H9 (cell line): ENCODE measurements at regions not wholly inside any gene's neighbourhood (a gene's known extent, or its start where the extent isn't known, plus 50 kb on each side); places are given as distances from the start of the nearest gene placed in this dataset.

Experiments used
- DNase-seq: peaks from one replicate; pipeline ENCODE4 v3.0.0-alpha.2; 2017
- H2AFZ ChIP-seq: one replicate; pipeline ENCODE4 v1.6.1; 2013; ENCODE audit warnings: mild to moderate bottlenecking, low read length, control low read depth, moderate library complexity
- H2AK5ac ChIP-seq: 2 replicates; pipeline ENCODE4 v1.6.1; 2013; ENCODE audit warnings: low read length, control low read depth, mixed read lengths; ENCODE audit not compliant: insufficient read length
- H2BK120ac ChIP-seq: one replicate; pipeline ENCODE4 v1.6.1; 2013; ENCODE audit warnings: low read depth, mild to moderate bottlenecking, low read length, control low read depth, inconsistent platforms; ENCODE audit not compliant: poor library complexity, severe bottlenecking
- H2BK12ac ChIP-seq: 2 replicates; pipeline ENCODE4 v1.6.1; 2013; ENCODE audit warnings: low read length, control low read depth, mixed read lengths, low read depth; ENCODE audit not compliant: insufficient read length
- H2BK15ac ChIP-seq: 2 replicates; pipeline ENCODE4 v1.6.1; 2013; ENCODE audit warnings: low read depth, low read length, control low read depth
- H2BK20ac ChIP-seq: one replicate; pipeline ENCODE4 v1.6.1; 2013; ENCODE audit warnings: low read depth, mild to moderate bottlenecking, low read length, control low read depth, inconsistent platforms; ENCODE audit not compliant: poor library complexity, severe bottlenecking
- H2BK5ac ChIP-seq: 2 replicates; pipeline ENCODE4 v1.6.1; 2013; ENCODE audit warnings: low read length, control low read depth, mixed read lengths; ENCODE audit not compliant: insufficient read length
- H3K14ac ChIP-seq: 2 replicates; pipeline ENCODE4 v1.6.1; 2013; ENCODE audit warnings: low read length, control low read depth; ENCODE audit not compliant: insufficient read depth
- H3K18ac ChIP-seq: 2 replicates; pipeline ENCODE4 v1.6.1; 2013; ENCODE audit warnings: low read depth, mild to moderate bottlenecking, mixed read lengths, low read length, control low read depth; ENCODE audit not compliant: insufficient read length
- H3K23ac ChIP-seq: 2 replicates; pipeline ENCODE4 v1.6.1; 2013; ENCODE audit warnings: low read length, control low read depth, mixed read lengths, low read depth; ENCODE audit not compliant: insufficient read length
- H3K23me2 ChIP-seq: 2 replicates; pipeline ENCODE4 v1.6.1; 2013; ENCODE audit warnings: low read depth, mild to moderate bottlenecking, mixed read lengths, low read length, control low read depth; ENCODE audit not compliant: insufficient read length, poor library complexity, severe bottlenecking
- H3K27ac ChIP-seq: 2 replicates; pipeline ENCODE4 v1.5.1; 2013; ENCODE audit warnings: low read length, control low read depth, mixed read lengths, low read depth; ENCODE audit not compliant: insufficient read length
- H3K27me3 ChIP-seq: 2 replicates; pipeline ENCODE4 v1.6.1; 2013; ENCODE audit warnings: low read length, control low read depth, inconsistent platforms; ENCODE audit not compliant: insufficient read depth
- H3K4ac ChIP-seq: 2 replicates; pipeline ENCODE4 v1.6.1; 2013; ENCODE audit warnings: low read depth, mild to moderate bottlenecking, control low read depth, inconsistent platforms, low read length, moderate library complexity
- H3K4me1 ChIP-seq: 2 replicates; pipeline ENCODE4 v1.6.1; 2013; ENCODE audit warnings: low read length, control low read depth, inconsistent platforms; ENCODE audit not compliant: insufficient read depth
- H3K4me2 ChIP-seq: 2 replicates; pipeline ENCODE4 v1.6.1; 2013; ENCODE audit warnings: low read length, control low read depth, mixed read lengths; ENCODE audit not compliant: insufficient read length, insufficient read depth
- H3K56ac ChIP-seq: 2 replicates; pipeline ENCODE4 v1.6.1; 2013; ENCODE audit warnings: low read depth, mild to moderate bottlenecking, mixed read lengths, low read length, control low read depth; ENCODE audit not compliant: insufficient read length
- H3K79me1 ChIP-seq: 2 replicates; pipeline ENCODE4 v1.6.1; 2013; ENCODE audit warnings: low read depth, mild to moderate bottlenecking, moderate library complexity, low read length, control low read depth, inconsistent platforms; ENCODE audit not compliant: insufficient read depth, poor library complexity, severe bottlenecking
- H3K79me2 ChIP-seq: 2 replicates; pipeline ENCODE4 v1.6.1; 2013; ENCODE audit warnings: low read length, control low read depth, inconsistent platforms; ENCODE audit not compliant: insufficient read depth
- H3K9ac ChIP-seq: 2 replicates; pipeline ENCODE4 v1.6.1; 2013; ENCODE audit warnings: low read length, control low read depth, mixed read lengths; ENCODE audit not compliant: insufficient read length; ENCODE audit errors: extremely low read depth
- H3K9me3 ChIP-seq: one replicate; pipeline ENCODE4 v1.6.1; 2013; ENCODE audit warnings: low read depth, low read length, inconsistent platforms; ENCODE audit not compliant: control insufficient read depth
- H3T11ph ChIP-seq: one replicate; pipeline ENCODE4 v1.6.1; 2013; ENCODE audit warnings: mild to moderate bottlenecking, low read length, control low read depth, inconsistent platforms
- H4K20me1 ChIP-seq: one replicate; pipeline ENCODE4 v1.6.1; 2013; ENCODE audit not compliant: control insufficient read depth, insufficient read length, insufficient read depth
- H4K5ac ChIP-seq: 2 replicates; pipeline ENCODE4 v1.6.1; 2013; ENCODE audit warnings: low read depth, mild to moderate bottlenecking, mixed read lengths, low read length, control low read depth; ENCODE audit not compliant: insufficient read length
- H4K8ac ChIP-seq: replicated peaks from 2 replicates; pipeline ENCODE4 v1.6.1; 2013; ENCODE audit warnings: low read length, control low read depth, mixed read lengths, low read depth; ENCODE audit not compliant: insufficient read length
- H4K91ac ChIP-seq: 2 replicates; pipeline ENCODE4 v1.6.1; 2013; ENCODE audit warnings: low read depth, mild to moderate bottlenecking, moderate library complexity, mixed read lengths, low read length, control low read depth; ENCODE audit not compliant: insufficient read length
- H3K27ac Mint-ChIP-seq, 3 experiments: 2 replicates in 2 of 3; 3 replicates in 1 of 3; pipeline ENCODE4 v1.8.0; 2020 to 2021; ENCODE audit warnings: mixed read lengths in 3 of 3, mild to moderate bottlenecking in 1 of 3, moderate library complexity in 1 of 3
- H3K27me3 Mint-ChIP-seq: 2 replicates; pipeline ENCODE4 v1.8.0; 2021; ENCODE audit warnings: low read depth, mild to moderate bottlenecking, moderate library complexity, mixed read lengths
- H3K36me3 Mint-ChIP-seq, 3 experiments: 2 replicates in 2 of 3; 3 replicates in 1 of 3; pipeline ENCODE4 v1.8.0; 2020 to 2021; ENCODE audit warnings: low read depth in 3 of 3, mixed read lengths in 3 of 3; ENCODE audit not compliant: insufficient read depth in 1 of 3
- H3K4me1 Mint-ChIP-seq, 2 experiments: 2 replicates each; pipeline ENCODE4 v1.8.0; 2020; ENCODE audit warnings: mixed read lengths in 2 of 2
- H3K4me3 Mint-ChIP-seq, 2 experiments: 2 replicates in 1 of 2; 3 replicates in 1 of 2; pipeline ENCODE4 v1.8.0; 2020 to 2021; ENCODE audit warnings: mild to moderate bottlenecking in 2 of 2, mixed read lengths in 2 of 2, moderate library complexity in 1 of 2
- H3K9me3 Mint-ChIP-seq, 2 experiments: 2 replicates in 1 of 2; 3 replicates in 1 of 2; pipeline ENCODE4 v1.8.0; 2020; ENCODE audit warnings: mild to moderate bottlenecking in 2 of 2, mixed read lengths in 2 of 2, moderate library complexity in 1 of 2
- WGBS: extraction: QIAGEN DNeasy Blood & Tissue Kit; methylation state at CpG from one replicate; pipeline ENCODE4 v1.1.7; 2013; ENCODE audit warnings: missing lambda C conversion rate, low lambda C conversion rate, mixed read lengths; ENCODE audit not compliant: insufficient read length; ENCODE audit errors: extremely low coverage; 5-methylcytosine and 5-hydroxymethylcytosine counted together
- TF ChIP-seq, protein P1 (sequence below): fragments of 200-600 bp; sonication (generic); conservative IDR thresholded peaks from 3 replicates; pipeline ENCODE4 v1.8.0; 2021; ENCODE audit warnings: antibody characterized with exemption, mild to moderate bottlenecking

- Histone ChIP-seq H2BK12ac (no peak overlapping the region), H2AK5ac (no peak overlapping the region), H3K79me1 (no peaks in the 10 kb centered on the region), H3K23me2 (no peaks in the 10 kb centered on the region), H3K18ac (no peak overlapping the region), H3K23ac (no peak overlapping the region), H2BK15ac (no peak overlapping the region), H3K27ac (no peak overlapping the region), H3K27me3 (no peaks in the 10 kb centered on the region), H3K4ac (no peak overlapping the region), H2BK5ac (no peak overlapping the region), H3K9me3 (no peaks in the 10 kb centered on the region), H3K4me1 (peaks cover 4% of the 10 kb centered on the region; the same call in 1 of the 2 replicates), H2AFZ (no peak overlapping the region), H4K5ac (no peak overlapping the region), H3K9ac (no peak overlapping the region), H4K8ac (no peak overlapping the region), H2BK20ac (no peak overlapping the region), H4K20me1 (no peaks in the 10 kb centered on the region), H3K79me2 (no peaks in the 10 kb centered on the region), H3K56ac (no peak overlapping the region), H3K14ac (no peak overlapping the region), H3K4me2 (no peak overlapping the region), H4K91ac (no peak overlapping the region), H2BK120ac (no peak overlapping the region), H3T11ph (no peak overlapping the region)
- Mint-ChIP-seq H3K4me1 (peaks cover 23 to 31% of the 10 kb centered on the region in 2 experiments), H3K27me3 (no peaks in the 10 kb centered on the region), H3K36me3 (no peaks in the 10 kb centered on the region), H3K27ac (no peak overlapping the region), H3K4me3 (no peak overlapping the region), H3K9me3 (no peaks in the 10 kb centered on the region)
- WGBS, result no CpG with 5 or more reads among the region's 10 CpGs
- TF ChIP-seq, protein P1, sequence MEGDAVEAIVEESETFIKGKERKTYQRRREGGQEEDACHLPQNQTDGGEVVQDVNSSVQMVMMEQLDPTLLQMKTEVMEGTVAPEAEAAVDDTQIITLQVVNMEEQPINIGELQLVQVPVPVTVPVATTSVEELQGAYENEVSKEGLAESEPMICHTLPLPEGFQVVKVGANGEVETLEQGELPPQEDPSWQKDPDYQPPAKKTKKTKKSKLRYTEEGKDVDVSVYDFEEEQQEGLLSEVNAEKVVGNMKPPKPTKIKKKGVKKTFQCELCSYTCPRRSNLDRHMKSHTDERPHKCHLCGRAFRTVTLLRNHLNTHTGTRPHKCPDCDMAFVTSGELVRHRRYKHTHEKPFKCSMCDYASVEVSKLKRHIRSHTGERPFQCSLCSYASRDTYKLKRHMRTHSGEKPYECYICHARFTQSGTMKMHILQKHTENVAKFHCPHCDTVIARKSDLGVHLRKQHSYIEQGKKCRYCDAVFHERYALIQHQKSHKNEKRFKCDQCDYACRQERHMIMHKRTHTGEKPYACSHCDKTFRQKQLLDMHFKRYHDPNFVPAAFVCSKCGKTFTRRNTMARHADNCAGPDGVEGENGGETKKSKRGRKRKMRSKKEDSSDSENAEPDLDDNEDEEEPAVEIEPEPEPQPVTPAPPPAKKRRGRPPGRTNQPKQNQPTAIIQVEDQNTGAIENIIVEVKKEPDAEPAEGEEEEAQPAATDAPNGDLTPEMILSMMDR, result no peak
- no peak for DNase-seq
Observed at GRCh38 chr15:96187341-96188305, 142.9 kb upstream of the NR2F2 start.
